ENCODE measurements at regions not wholly inside any gene's neighbourhood (a gene's known extent, or its start where the extent isn't known, plus 50 kb on each side); places are given as distances from the start of the nearest gene placed in this dataset.

GRCh38 chr2:105590780-105591660 is 153.7 kb upstream of the NCK2 start:
- Histone ChIP-seq H3K36me3 (ENCODE audit: low read depth, low read length) (no peaks in the 10 kb centered on the region), H3K4me3 (ENCODE audit: low read length) (no peak overlapping the region), H3K27ac (ENCODE audit: low read length) (no peak overlapping the region), H3K9me3 (ENCODE audit: low read length) (no peaks in the 10 kb centered on the region), H3F3A (ENCODE audit: low read length, unreplicated experiment) (peaks cover 4% of the 10 kb centered on the region), H2AFZ (ENCODE audit: low read length) (no peak overlapping the region), H3K9ac (ENCODE audit: low read length) (no peak overlapping the region), H3K4me2 (ENCODE audit: low read length) (no peak overlapping the region), H3K27me3 (ENCODE audit: low read length) (no peaks in the 10 kb centered on the region), H3K79me2 (ENCODE audit: low read length) (no peaks in the 10 kb centered on the region), H3K4me1 (ENCODE audit: insufficient read depth, low read length) (peaks cover 29% of the 10 kb centered on the region), H4K20me1 (ENCODE audit: low read length) (no peaks in the 10 kb centered on the region), H3K9me2 (replicated peaks; ENCODE audit: low read length) (no peaks in the 10 kb centered on the region)
- ATAC-seq: no peak
- BruUV-seq (replicated peaks): no TSS peak
- TF ChIP-seq CTCF (conservative IDR thresholded peaks at IDR 0.05; ENCODE audit: low read depth, low read length): no peak
- no peak for TF ChIP-seq EZH2phosphoT487 (IDR thresholded peaks at IDR 0.05; ENCODE audit: borderline replicate concordance, low read length)
- TF ChIP-seq EZH2 (IDR thresholded peaks at IDR 0.05; ENCODE audit: low read length, unreplicated experiment): no peak
- no peak for DNase-seq
- intact Hi-C loops (cut with micrococcal nuclease): no loop called here
- ChIA-PET POLR2A (ENCODE audit: unreplicated experiment) (no interaction called here), CTCF (interaction anchor here (0.5 kb wide), 1 partner anchor 492 kb away, joined by 3 read pairs; no protein-coding TSS in a partner anchor)

- H2AFZ ChIP-seq (ENCODE audit: low read length): no peak overlapping the region
- H3K36me3 ChIP-seq (ENCODE audit: low read depth, low read length): no peaks in the 10 kb centered on the region
- H3K79me2 ChIP-seq (ENCODE audit: low read length): no peaks in the 10 kb centered on the region
- ChIA-PET CTCF (no interaction called here), POLR2A (ENCODE audit: unreplicated experiment) (no interaction called here)
- H3K4me1 ChIP-seq (ENCODE audit: insufficient read depth, low read length): peaks cover 19% of the 10 kb centered on the region
- TF ChIP-seq EZH2 (IDR thresholded peaks at IDR 0.05; ENCODE audit: low read length, unreplicated experiment) (no peak), CTCF (conservative IDR thresholded peaks at IDR 0.05; ENCODE audit: low read depth, low read length) (no peak), EZH2phosphoT487 (IDR thresholded peaks at IDR 0.05; ENCODE audit: borderline replicate concordance, low read length) (no peak)
- no peak overlapping the region for H3K27ac ChIP-seq (ENCODE audit: low read length)
- BruUV-seq (replicated peaks): no TSS peak
- H3K9ac ChIP-seq (ENCODE audit: low read length): no peak overlapping the region
- no peaks in the 10 kb centered on the region for H3K27me3 ChIP-seq (ENCODE audit: low read length)
- no peak overlapping the region for H3K4me2 ChIP-seq (ENCODE audit: low read length)
- H3K9me3 ChIP-seq (ENCODE audit: low read length): no peaks in the 10 kb centered on the region
- H3K9me2 ChIP-seq (replicated peaks; ENCODE audit: low read length): no peaks in the 10 kb centered on the region
- ATAC-seq (no peak), DNase-seq (no peak)
- intact Hi-C loops (cut with micrococcal nuclease): no loop called here
- H4K20me1 ChIP-seq (ENCODE audit: low read length): no peaks in the 10 kb centered on the region
- no peak overlapping the region for H3K4me3 ChIP-seq (ENCODE audit: low read length)
- H3F3A ChIP-seq (ENCODE audit: low read length, unreplicated experiment): no peaks in the 10 kb centered on the region
Observed at GRCh38 chr2:105588581-105588980, 156.1 kb upstream of the NCK2 start.

GRCh38 chr2:105587637-105588036 is 157.1 kb upstream of the NCK2 start:
- Histone ChIP-seq H3K9me2 (replicated peaks; ENCODE audit: low read length) (no peaks in the 10 kb centered on the region), H3K9ac (ENCODE audit: low read length) (no peak overlapping the region), H3K27ac (ENCODE audit: low read length) (no peak overlapping the region), H3K9me3 (ENCODE audit: low read length) (no peaks in the 10 kb centered on the region), H2AFZ (ENCODE audit: low read length) (no peak overlapping the region), H4K20me1 (ENCODE audit: low read length) (no peaks in the 10 kb centered on the region), H3K36me3 (ENCODE audit: low read depth, low read length) (no peaks in the 10 kb centered on the region), H3K4me1 (ENCODE audit: insufficient read depth, low read length) (peaks cover 10% of the 10 kb centered on the region), H3K27me3 (ENCODE audit: low read length) (no peaks in the 10 kb centered on the region), H3K79me2 (ENCODE audit: low read length) (no peaks in the 10 kb centered on the region), H3K4me2 (ENCODE audit: low read length) (no peak overlapping the region), H3F3A (ENCODE audit: low read length, unreplicated experiment) (no peaks in the 10 kb centered on the region), H3K4me3 (ENCODE audit: low read length) (no peak overlapping the region)
- no TSS peak for BruUV-seq (replicated peaks)
- POLR2A ChIA-PET (ENCODE audit: unreplicated experiment): no interaction called here
- CTCF ChIA-PET: no interaction called here
- ATAC-seq (no peak), DNase-seq (no peak)
- intact Hi-C loops (cut with micrococcal nuclease): no loop called here
- TF ChIP-seq EZH2 (IDR thresholded peaks at IDR 0.05; ENCODE audit: low read length, unreplicated experiment) (no peak), CTCF (conservative IDR thresholded peaks at IDR 0.05; ENCODE audit: low read depth, low read length) (no peak), EZH2phosphoT487 (IDR thresholded peaks at IDR 0.05; ENCODE audit: borderline replicate concordance, low read length) (no peak)

All from PC-3 (cell line).